ENCODE measurements at regions not wholly inside any gene's neighbourhood (a gene's known extent, or its start where the extent isn't known, plus 50 kb on each side); places are given as distances from the start of the nearest gene placed in this dataset.

GRCh38 chr12:73110816-73111215 is 838.6 kb downstream of the TRHDE start:
- TF ChIP-seq CTCF (IDR thresholded peaks at IDR 0.05; ENCODE audit: low read length) (no peak), EZH2 (IDR thresholded peaks at IDR 0.05; ENCODE audit: borderline replicate concordance, low read length) (no peak)

All from OCI-LY1 (cell line).